ENCODE measurements at regions not wholly inside any gene's neighbourhood (a gene's known extent, or its start where the extent isn't known, plus 50 kb on each side); places are given as distances from the start of the nearest gene placed in this dataset.

DNA sequence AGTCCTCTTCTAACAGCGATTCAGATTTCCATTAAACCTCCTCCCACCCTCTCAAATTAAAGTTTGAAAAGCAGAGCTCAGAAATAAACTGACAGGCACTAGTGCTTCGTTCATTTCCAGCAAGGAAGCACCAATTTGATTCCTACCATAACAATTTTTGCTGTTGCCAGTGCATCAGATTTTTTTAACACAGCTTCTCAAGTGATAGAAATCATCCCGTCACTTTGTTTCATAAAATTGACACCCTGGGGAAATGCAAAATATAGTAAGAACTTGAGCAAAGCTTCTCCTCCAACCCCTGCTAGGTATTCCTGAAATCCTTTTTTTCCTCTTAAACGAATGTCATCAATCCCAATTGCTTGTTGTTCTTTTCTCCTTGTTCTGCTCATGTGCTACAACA lies 332.1 kb downstream of the FOXG1 start:
- TF ChIP-seq, protein P1, sequence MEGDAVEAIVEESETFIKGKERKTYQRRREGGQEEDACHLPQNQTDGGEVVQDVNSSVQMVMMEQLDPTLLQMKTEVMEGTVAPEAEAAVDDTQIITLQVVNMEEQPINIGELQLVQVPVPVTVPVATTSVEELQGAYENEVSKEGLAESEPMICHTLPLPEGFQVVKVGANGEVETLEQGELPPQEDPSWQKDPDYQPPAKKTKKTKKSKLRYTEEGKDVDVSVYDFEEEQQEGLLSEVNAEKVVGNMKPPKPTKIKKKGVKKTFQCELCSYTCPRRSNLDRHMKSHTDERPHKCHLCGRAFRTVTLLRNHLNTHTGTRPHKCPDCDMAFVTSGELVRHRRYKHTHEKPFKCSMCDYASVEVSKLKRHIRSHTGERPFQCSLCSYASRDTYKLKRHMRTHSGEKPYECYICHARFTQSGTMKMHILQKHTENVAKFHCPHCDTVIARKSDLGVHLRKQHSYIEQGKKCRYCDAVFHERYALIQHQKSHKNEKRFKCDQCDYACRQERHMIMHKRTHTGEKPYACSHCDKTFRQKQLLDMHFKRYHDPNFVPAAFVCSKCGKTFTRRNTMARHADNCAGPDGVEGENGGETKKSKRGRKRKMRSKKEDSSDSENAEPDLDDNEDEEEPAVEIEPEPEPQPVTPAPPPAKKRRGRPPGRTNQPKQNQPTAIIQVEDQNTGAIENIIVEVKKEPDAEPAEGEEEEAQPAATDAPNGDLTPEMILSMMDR (conservative IDR thresholded peaks at IDR 0.05; ENCODE audit: low read depth, low read length): no peak
- no peak for DNase-seq (ENCODE audit: low read depth)
- no peak overlapping the region for H3K4me3 ChIP-seq (ENCODE audit: low read length)

DNA sequence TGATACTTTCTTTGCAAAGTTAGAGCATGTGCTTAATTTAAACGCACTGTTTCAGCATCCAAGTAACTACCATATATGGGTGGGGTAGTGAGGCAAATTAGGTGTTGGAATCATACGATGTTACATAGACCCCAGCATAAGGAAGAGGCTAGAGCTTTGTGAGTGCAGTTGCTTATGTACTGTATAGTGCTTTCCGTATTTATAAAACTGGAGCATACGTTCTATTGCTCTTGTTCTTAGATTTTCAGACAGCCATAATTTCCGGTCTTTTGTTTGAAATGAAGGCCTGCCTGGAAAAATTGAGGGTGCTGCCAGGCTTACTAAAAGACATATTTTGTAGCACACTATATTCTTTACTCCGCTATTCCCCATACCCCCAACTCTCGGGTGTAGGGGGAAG lies 335.7 kb downstream of the FOXG1 start:
- DNase-seq (ENCODE audit: low read depth): no peak
- TF ChIP-seq, protein P1 (conservative IDR thresholded peaks at IDR 0.05; ENCODE audit: low read depth, low read length): no peak
- H3K4me3 ChIP-seq (ENCODE audit: low read length): no peak overlapping the region

DNA sequence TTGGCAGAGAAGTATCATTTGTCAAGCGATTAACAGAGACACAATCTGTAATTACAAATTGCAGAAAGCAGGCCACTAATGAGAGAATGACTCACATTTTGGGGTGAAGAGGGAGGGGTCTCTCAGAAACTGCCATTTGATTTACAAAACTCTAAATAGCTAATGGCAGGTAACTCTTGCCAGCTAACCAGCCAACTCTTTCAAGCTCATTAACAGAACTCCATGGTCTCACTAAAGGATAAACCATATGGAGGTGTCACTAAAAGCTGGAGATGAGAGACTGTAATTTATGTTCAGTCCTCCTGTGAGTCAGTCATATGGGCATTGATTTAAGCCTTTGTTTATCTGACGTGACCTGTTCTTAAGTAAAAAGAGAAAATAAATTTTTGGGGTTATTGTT lies 336.4 kb downstream of the FOXG1 start:
- H3K4me3 ChIP-seq (ENCODE audit: low read length): no peak overlapping the region
- TF ChIP-seq, protein P1 (conservative IDR thresholded peaks at IDR 0.05; ENCODE audit: low read depth, low read length): no peak

DNA sequence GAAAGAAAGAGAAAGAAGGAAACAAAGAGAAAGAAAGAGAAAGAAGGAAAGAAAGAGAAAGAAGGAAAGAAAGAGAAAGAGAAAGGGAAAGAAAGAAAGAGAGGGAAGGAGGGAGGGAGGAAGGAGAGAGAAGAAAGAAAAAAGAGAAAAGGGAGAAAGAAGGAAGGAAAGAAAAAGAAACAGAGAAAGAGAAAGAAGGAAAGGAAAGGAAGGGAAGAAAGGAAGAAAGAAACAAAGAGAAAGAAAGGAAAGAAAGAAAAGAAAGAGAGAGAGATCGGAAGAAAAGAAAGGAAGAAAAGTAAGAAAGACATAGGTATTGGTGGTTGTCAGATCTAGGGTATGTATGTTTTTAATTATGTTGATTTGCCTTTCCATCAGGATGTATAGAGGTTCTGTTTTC lies 342.3 kb downstream of the FOXG1 start:
- no peak overlapping the region for H3K4me3 ChIP-seq (ENCODE audit: low read length)
- TF ChIP-seq, protein P1 (conservative IDR thresholded peaks at IDR 0.05; ENCODE audit: low read depth, low read length): no peak
- DNase-seq (ENCODE audit: low read depth): no peak

More for the DNA sequence above, 336.4 kb downstream of the FOXG1 start:
- DNase-seq (ENCODE audit: low read depth): no peak

DNA sequence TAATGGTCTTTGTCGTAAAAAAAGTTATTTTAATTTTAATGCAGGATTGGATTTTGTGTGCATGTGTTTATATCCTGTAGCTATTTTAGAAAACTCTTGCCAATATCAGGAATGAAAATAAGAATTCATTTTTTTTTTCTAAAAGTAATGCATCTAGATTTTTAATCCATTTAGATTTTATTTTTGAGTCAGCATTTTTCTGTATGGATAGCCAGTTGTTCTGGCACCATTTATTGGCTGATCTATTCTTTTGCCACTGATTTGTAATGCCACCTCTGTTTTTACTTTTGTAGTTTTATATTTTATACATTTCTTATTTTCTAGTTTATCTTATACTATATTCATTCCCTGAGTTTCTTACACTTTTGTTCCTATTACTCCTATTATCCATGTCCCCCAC lies 343.0 kb downstream of the FOXG1 start:
- TF ChIP-seq, protein P1 (conservative IDR thresholded peaks at IDR 0.05; ENCODE audit: low read depth, low read length): no peak
- DNase-seq (ENCODE audit: low read depth): no peak
- no peak overlapping the region for H3K4me3 ChIP-seq (ENCODE audit: low read length)

DNA sequence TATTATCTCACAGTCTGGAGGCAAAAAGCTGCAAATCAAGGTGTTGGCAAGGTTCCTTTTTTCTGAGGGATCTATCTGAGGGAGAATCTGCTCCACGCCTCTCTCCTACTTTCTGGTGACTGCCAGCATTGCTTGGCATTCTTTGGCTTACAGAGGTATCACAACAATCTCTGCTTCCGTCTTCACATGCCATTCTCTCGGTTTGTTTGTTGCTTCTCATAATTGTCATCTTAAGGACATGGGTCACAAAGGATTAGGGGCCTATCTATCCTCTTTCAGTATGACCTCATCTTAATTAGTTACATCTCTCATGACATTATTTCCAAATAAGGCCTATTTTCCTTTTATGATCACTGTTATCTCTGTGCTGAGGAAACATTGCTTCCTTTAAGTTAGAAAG lies 345.0 kb downstream of the FOXG1 start:
- no peak for DNase-seq (ENCODE audit: low read depth)
- TF ChIP-seq, protein P1 (conservative IDR thresholded peaks at IDR 0.05; ENCODE audit: low read depth, low read length): no peak
- no peak overlapping the region for H3K4me3 ChIP-seq (ENCODE audit: low read length)

DNA sequence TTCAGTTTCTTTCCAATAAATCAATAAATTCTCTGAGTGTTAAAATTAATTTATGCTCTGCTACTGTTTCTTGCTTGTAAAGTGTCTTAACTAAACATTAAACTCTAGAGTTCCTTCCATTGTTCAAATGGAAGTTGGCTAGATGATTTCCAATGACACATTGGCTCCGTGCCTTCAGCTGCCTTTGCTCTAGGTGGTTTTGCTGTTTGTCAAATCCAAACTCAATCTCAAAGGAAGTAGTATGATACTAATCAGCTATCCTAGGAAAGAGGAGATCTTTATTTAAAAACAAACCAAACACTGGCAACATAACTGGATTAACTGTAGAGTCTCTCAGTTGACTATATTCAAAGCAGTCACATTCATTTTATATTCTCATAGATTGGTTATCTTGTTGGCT lies 356.4 kb downstream of the FOXG1 start:
- no peak overlapping the region for H3K4me3 ChIP-seq (ENCODE audit: low read length)
- TF ChIP-seq, protein P1 (conservative IDR thresholded peaks at IDR 0.05; ENCODE audit: low read depth, low read length): no peak
- no peak for DNase-seq (ENCODE audit: low read depth)

Data from retinal pigment epithelial cell (primary cell).